ENCODE measurements at regions not wholly inside any gene's neighbourhood (a gene's known extent, or its start where the extent isn't known, plus 50 kb on each side); places are given as distances from the start of the nearest gene placed in this dataset.

DNA sequence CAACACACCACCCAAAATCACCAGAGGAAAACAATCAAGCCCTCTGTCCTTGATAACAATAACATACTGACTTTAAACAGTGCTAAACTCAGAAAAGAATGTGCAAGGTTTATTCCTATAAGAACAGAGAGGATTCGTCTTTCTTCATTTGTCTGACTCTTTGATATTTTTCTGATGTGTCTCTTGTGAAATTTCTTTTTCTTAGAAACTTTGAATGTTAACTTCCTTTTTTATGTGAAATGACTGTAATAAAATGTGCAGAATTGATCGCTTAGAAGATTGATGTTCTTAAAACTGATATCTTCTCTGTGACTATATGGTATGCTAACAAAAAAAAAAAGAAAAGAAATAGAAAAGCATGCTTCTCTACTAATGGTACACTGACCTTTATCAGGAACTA, 947.4 kb upstream of the CITED2 start:
- no peak overlapping the region for H3K27ac Mint-ChIP-seq
- no peak overlapping the region for H3K4me3 Mint-ChIP-seq
- H3K36me3 Mint-ChIP-seq (ENCODE audit: low read depth), result no peaks in the 10 kb centered on the region
- no peaks in the 10 kb centered on the region for H3K27me3 Mint-ChIP-seq
- ATAC-seq (ENCODE audit: low read depth) (no peak), DNase-seq (no peak)
- H3K4me1 Mint-ChIP-seq, result peaks cover 31% of the 10 kb centered on the region
- CTCF ChIA-PET, result no interaction called here
- TF ChIP-seq, protein P1, sequence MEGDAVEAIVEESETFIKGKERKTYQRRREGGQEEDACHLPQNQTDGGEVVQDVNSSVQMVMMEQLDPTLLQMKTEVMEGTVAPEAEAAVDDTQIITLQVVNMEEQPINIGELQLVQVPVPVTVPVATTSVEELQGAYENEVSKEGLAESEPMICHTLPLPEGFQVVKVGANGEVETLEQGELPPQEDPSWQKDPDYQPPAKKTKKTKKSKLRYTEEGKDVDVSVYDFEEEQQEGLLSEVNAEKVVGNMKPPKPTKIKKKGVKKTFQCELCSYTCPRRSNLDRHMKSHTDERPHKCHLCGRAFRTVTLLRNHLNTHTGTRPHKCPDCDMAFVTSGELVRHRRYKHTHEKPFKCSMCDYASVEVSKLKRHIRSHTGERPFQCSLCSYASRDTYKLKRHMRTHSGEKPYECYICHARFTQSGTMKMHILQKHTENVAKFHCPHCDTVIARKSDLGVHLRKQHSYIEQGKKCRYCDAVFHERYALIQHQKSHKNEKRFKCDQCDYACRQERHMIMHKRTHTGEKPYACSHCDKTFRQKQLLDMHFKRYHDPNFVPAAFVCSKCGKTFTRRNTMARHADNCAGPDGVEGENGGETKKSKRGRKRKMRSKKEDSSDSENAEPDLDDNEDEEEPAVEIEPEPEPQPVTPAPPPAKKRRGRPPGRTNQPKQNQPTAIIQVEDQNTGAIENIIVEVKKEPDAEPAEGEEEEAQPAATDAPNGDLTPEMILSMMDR (IDR thresholded peaks at IDR 0.05), result no peak
- POLR2A ChIA-PET, result no interaction called here
- intact Hi-C loops (cut with micrococcal nuclease), result no loop called here
- peaks cover 5% of the 10 kb centered on the region for H3K9me3 Mint-ChIP-seq

DNA sequence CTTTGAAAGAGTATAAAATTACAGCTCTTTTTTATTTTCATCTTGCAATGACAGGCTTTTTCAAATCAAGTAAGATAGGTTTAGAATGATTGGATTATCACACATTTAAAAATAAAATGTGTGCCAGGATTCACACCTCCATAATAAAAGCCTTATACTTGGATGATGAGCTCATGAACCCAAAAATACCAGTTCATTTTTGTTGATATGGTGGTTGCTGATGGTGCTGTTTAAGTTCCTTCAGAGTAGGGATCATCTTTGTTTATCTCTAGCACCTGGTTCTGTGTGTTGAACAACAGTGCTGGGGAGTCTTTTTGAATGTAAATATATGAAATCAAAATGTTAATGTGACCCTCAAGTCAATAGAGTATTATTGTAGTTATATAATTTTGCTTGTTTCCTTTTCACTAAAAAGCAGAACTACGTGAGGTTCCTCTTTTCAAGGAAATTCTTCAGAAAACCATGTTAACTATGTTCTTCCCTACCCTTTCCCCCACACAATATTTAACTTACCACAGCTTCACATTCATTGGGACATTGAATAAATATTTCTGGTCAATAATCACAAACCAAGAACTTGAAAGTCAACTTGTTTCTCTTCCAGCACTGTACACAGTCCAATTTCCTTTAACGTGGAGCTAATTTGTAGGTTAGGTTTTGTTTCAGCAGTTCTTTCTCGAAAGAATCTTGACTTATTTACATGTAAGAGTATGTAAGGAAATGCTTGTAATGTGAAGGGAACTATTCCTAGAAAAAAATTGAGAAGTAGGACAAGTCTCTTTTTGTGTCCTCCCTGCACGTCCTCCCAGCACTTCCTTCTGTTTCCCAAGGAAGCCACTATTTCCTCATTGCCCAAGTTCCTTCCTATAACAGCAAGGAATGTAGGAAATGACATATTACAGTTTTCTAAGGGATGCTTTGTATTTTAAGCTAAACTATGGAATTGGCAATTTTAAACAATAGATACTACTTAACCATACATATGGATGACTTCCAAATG, 945.9 kb upstream of the CITED2 start:
- DNase-seq (no peak), ATAC-seq (ENCODE audit: low read depth) (no peak)
- H3K9me3 Mint-ChIP-seq, result no peaks in the 10 kb centered on the region
- no peak overlapping the region for H3K4me3 Mint-ChIP-seq
- intact Hi-C loops (cut with micrococcal nuclease), result no loop called here
- TF ChIP-seq, protein P1 (IDR thresholded peaks at IDR 0.05), result no peak
- H3K36me3 Mint-ChIP-seq (ENCODE audit: low read depth), result no peaks in the 10 kb centered on the region
- ChIA-PET POLR2A (no interaction called here), CTCF (no interaction called here)
- no peak overlapping the region for H3K27ac Mint-ChIP-seq
- peaks cover 31% of the 10 kb centered on the region for H3K4me1 Mint-ChIP-seq
- H3K27me3 Mint-ChIP-seq, result no peaks in the 10 kb centered on the region

DNA sequence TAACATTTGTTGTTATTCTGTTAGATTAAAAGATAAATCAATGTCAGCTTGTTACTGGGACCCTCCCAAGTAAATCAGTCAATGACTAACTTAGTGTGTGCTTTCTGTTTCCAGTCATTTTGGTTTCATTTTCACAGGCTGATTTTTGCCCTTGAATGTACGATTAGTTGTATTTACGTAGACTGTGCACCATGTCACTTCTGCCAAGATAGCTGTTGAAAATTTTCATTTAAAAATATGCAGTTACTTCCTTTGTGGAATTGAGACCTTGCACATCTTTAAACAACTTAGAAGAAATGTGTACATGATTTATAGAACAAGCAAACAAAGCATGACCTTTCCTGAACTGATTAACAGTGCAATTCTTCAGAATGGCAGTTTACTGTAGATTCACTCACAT, 944.8 kb upstream of the CITED2 start:
- CTCF ChIA-PET, result no interaction called here
- Mint-ChIP-seq H3K27me3 (no peaks in the 10 kb centered on the region), H3K9me3 (no peaks in the 10 kb centered on the region), H3K36me3 (ENCODE audit: low read depth) (no peaks in the 10 kb centered on the region), H3K4me3 (peak overlapping the region; percentile 5), H3K27ac (no peak overlapping the region), H3K4me1 (peaks cover 31% of the 10 kb centered on the region)
- POLR2A ChIA-PET, result no interaction called here
- intact Hi-C loops (cut with micrococcal nuclease), result no loop called here
- TF ChIP-seq, protein P1 (IDR thresholded peaks at IDR 0.05), result no peak
- ATAC-seq (ENCODE audit: low read depth), result no peak
- no peak for DNase-seq

DNA sequence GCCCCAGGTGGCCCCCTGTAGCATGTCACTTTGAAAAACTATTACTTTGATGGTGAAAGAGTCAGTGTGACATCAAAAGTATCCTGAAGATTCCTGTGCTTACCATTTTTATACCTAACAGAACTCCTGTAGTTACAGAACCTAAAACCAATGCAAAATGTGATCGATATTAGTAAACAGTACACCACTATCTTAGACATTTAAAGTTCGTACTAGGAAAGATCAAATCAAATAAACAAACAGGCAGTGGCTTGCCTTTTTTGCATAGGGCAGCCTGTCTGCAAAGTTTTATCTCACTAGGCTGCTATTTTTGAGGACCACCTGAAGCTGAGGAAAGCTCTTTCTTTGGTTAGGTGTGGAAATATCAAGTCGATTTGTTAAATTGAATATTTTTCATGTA, 944.0 kb upstream of the CITED2 start:
- H3K9me3 Mint-ChIP-seq, result peaks cover 1% of the 10 kb centered on the region
- no peak for ATAC-seq (ENCODE audit: low read depth)

DNA sequence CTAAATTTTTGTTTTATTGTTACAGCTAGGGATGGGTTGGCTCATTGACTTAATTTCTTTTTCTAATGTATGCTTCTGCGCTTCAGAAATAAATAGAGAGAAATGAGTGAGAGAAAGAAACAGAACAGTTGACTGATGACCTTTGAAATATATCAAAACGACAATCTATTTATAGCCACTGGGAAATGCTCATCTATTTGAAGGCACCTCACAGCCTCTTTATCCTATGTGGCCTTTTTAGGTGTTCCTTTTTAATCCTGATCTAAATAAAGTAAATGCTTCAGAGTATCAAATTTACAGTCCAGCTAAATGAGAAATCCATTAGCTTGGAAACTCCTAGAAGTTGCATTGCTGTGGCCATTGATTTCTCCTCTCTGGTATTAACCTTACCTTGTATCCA, 943.5 kb upstream of the CITED2 start:
- Mint-ChIP-seq H3K27me3 (no peaks in the 10 kb centered on the region), H3K27ac (no peak overlapping the region), H3K36me3 (ENCODE audit: low read depth) (no peaks in the 10 kb centered on the region), H3K4me3 (no peak overlapping the region), H3K4me1 (peaks cover 31% of the 10 kb centered on the region), H3K9me3 (peaks cover 2% of the 10 kb centered on the region)
- no peak for DNase-seq
- ChIA-PET CTCF (no interaction called here), POLR2A (no interaction called here)
- TF ChIP-seq, protein P1 (IDR thresholded peaks at IDR 0.05), result no peak
- ATAC-seq (ENCODE audit: low read depth), result no peak
- intact Hi-C loops (cut with micrococcal nuclease), result no loop called here

More for the DNA sequence above, 944.0 kb upstream of the CITED2 start:
- intact Hi-C loops (cut with micrococcal nuclease), result no loop called here
- Mint-ChIP-seq H3K27ac (no peak overlapping the region), H3K27me3 (no peaks in the 10 kb centered on the region), H3K4me1 (peaks cover 31% of the 10 kb centered on the region), H3K4me3 (no peak overlapping the region), H3K36me3 (ENCODE audit: low read depth) (no peaks in the 10 kb centered on the region)
- CTCF ChIA-PET, result no interaction called here
- POLR2A ChIA-PET, result no interaction called here
- no peak for DNase-seq
- TF ChIP-seq, protein P1 (IDR thresholded peaks at IDR 0.05), result no peak
